HG03378 (cell line): ENCODE measurements at regions not wholly inside any gene's neighbourhood (a gene's known extent, or its start where the extent isn't known, plus 50 kb on each side); places are given as distances from the start of the nearest gene placed in this dataset.
A peak's percentile ranks its signal among the peaks of the same experiment; 100 is the strongest.
"Not testable (repeated sequence)": the region's sequence is repeated elsewhere in the genome, so short reads cannot be mapped to it uniquely, and the experiment has no call there.

Experiments used
- ATAC-seq: cut with Tn5 transposase; IDR thresholded peaks from one replicate; pipeline ENCODE4 v1.9.1; 2021; ENCODE audit warnings: mild to moderate bottlenecking, moderate library complexity; ENCODE audit not compliant: unreplicated experiment

GRCh38 chr3:18562364-18563154, 137.4 kb upstream of the SATB1 start:
- ATAC-seq, result no peak

DNA sequence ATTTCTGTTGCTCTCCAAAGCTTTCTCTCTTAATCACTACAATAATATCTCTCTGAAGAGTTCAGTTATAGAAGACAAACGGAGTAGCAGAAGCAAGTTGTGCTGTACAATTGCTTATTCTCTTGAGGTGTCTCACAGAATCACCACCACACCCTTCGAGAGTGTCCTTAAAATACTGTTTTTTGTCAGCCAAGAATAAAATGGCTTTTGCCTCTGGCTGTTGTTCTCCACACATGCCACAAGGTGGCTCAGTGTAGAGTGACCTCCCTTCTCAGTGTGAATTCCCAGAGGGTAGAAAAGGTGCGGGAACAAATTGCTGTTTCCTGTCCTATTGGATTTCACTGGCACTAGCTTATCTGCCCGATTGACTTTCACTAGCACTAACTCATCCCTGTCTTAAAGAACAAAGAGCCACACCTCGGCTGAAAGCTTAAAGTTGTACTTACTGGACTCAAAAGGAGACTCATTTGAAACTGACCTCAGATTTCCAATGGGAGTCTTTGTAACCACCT, 134.2 kb upstream of the SATB1 start:
- peak; percentile 52 for ATAC-seq

GRCh38 chr3:18558507-18558906, 133.4 kb upstream of the SATB1 start:
- ATAC-seq, result no peak

DNA sequence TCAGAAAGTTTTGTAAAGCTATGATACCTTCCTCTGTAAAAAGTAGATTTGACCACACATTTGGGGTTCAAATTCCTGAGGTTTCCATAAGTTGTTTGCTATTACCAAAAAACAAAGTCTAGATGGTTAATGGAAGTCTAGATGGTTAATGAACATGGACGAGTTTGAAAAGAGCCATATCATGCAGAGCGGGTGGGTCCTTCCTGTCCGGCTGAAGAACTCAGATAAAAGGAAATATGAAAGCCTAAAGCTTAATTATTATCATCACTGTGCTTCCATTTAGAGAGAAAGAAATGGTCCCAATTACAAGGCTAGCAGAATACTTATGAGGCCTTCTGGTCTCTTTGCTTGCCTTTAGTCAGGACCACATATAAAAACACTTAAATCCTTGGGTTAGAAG, 132.1 kb upstream of the SATB1 start:
- no peak for ATAC-seq

DNA sequence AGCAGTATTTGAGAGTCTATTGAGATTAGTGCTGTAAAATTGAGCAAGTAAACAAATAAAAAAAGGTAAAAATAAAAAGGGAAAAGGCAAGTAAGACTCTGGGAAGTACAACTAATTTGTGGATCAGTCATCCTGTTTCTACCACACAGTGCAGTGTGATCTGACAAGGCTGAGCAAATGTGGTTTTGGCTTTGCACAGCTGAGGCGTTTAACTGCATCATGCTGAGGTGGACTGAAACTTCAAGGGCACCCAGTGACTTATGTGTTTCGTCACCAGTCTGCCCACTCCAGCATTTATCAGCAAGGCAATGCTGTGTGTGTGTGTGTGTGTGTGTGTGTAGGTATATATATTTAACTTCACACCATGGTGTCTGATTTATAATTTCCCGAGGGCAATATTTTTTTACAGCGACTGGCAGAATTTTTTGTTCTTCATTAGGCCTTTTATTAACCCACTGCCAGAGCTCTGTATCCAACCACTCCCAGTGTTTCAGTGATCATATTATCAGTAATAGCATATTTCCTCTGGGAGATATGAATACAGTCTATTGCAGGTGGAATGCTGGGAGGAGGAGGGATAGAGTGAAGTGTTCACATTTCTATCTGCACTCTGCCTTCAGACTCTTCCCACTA, 131.5 kb upstream of the SATB1 start:
- ATAC-seq, result peak; percentile 92

DNA sequence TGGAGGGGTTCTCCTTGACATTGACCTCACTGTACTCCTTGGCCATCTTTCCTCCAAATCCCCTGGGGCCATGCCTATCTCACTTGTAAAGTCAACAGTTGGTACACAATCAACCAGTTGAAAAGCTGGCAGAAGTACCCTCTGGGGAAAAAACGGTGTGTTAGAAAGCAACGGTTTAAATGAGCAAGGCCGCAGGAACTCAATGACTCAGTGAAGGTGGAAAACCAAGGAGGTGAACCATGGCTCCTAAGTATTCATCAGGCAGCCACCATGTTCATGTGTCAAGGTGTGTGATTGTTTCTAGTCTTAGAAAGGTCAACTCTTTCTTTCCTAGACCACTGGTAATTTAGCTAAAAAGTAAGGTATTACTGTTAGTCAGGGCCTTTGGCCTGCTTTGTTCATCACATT, 130.9 kb upstream of the SATB1 start:
- peak; percentile 33 for ATAC-seq

DNA sequence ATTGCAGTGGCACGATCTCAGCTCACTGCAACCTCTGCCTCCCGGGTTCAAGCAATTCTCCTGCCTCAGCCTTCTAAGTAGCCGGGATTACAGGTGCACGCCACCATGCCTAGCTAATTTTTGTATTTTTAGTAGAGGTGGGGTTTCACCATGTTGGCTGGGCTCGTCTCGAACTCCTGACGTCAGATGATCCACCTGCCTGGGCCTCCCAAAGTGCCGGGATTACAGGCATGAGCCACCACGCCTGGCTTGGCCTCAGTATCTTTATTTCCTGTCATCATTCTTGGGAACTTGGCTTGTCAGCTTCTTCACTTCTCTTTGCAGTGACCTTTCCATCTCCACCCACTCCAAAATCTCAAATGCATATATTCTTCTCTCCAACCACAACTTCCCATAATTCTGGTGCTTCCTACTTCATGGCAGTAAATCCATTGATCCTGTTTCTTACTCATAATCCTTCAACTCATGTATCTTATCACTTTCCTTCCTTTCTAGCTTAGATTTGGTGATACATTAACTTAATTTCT, 127.5 kb upstream of the SATB1 start:
- ATAC-seq, result not testable (repeated sequence)

GRCh38 chr3:18546632-18547031, 121.5 kb upstream of the SATB1 start:
- ATAC-seq, result no peak

DNA sequence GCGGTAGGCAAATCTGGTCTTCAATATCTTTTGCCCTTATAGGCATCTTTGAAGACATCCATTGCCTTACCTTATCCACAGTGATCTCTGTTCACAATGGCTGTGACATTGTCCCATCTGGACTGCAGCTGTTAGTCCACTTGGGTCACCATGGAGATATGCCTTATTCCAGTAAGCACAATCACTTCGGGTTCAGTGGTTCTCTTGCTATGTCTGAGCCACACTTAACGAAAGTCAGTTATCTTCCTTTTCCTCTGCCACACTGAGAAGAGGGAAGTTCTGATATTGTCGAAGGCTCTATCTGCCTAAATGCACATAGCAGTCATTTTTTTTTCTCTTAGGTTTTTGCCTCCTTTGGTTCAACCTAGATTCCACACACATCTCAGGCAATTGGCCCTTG, 119.0 kb upstream of the SATB1 start:
- no peak for ATAC-seq

- no peak for ATAC-seq
Observed at GRCh38 chr3:18538463-18539230, 113.5 kb upstream of the SATB1 start.

- no peak for ATAC-seq
Observed at GRCh38 chr3:18533039-18533438, 107.9 kb upstream of the SATB1 start.

DNA sequence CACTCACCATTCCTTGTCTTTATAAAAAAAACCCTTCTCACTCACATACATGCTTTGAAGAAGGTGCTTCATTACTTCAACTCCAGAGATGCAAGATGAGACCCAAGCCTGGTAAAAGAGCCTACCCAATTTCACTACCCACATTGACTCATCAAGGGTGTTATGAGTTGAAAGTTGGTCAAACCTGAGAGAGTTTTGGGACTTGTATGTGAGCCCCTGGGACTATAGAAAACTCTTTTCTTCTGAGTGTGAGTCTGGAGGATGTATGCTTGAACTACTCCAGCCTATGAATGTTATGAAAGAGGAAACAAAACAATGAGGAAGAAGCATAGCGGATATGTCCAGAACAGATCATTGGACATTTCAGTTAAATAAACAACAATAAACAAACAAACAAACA, 106.5 kb upstream of the SATB1 start:
- peak; percentile 90 for ATAC-seq

DNA sequence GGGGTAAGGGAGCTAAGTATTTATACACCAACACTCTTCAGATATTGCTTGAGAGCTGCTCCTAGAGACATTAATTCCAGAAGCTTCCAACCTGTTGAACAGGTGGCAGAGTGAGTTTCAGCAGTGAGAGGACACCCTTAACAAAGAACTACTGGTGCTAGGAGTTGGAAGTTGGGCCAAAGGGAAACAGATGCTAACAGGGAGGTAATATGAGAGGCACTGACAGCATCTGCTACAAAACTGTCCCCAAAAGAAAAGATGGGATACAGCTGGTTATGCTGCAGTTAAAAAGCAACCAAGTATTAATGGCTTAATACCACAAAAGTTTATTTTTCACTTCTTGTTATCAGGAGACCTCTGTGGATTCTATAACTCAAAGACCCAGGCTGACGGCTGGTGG, 104.5 kb upstream of the SATB1 start:
- no peak for ATAC-seq

DNA sequence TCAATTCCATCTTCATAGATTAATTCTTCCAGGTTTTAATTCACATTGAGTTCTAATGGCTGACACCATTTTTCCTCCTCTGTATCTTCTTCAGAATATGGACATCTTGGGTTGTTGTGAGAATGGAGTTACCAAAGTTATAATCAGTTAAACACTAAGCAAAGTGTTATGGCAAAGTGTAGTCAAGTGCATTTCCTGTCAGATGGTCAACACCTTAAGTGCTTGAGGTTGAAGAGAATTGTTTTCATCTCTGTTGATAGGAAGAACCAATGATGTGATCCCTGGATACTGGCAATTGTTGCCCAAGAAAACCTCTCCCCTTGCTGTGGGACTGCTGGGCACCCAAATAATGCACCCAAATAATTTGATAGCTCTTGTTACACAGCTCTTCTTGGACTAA, 102.6 kb upstream of the SATB1 start:
- no peak for ATAC-seq

DNA sequence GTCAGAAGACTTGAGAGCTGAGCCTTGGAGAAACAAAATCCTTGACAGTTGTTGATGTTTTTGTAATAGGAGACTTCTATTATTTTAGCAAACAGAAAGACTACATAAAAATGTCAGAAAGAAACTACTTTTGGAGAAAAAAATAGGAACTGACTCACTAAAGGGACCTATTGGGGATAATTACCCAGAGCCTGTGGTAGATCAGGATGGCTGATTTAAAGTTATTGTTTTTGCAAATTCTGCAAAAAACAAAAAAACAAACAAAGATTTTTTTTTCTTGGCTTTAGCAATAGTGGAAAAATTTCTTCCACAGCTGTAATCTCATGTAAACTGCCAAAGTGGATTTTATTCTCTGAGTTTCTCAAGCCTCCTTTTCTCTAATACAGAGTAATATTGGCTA, 101.5 kb upstream of the SATB1 start:
- no peak for ATAC-seq

DNA sequence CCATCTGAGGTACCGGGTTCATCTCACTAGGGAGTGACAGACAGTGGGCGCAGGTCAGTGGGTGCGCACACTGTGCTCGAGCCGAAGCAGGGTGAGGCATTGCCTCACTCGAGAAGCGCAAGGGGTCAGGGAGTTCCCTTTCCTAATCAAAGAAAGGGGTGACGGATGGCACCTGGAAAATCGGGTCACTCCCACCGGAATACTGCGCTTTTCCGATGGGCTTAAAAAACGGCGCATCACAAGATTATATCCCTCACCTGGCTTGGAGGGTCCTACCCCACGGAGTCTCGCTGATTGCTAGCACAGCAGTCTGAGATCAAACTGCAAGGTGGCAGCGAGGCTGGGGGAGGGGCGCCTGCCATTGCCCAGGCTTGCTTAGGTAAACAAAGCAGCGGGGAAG, 91.0 kb upstream of the SATB1 start:
- not testable (repeated sequence) for ATAC-seq

DNA sequence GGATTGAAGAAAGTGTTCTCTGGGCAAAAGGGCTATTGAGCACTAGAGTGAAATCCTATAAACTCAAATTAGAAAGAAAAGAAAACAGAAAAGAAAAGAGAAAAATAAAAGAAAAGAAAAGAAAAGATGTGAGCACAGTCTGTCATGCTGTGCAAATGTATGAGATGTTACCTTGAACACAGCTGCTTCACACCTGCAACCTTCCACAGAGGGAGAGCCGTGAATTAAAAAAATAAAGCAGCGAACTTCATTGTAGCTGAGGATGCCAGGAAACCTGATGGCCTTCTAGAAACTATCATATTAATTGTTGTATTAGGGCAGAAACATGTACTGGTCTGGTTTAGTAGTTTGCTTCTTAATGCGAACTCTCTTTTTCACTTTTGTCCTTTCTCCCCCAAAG, 88.0 kb upstream of the SATB1 start:
- no peak for ATAC-seq

DNA sequence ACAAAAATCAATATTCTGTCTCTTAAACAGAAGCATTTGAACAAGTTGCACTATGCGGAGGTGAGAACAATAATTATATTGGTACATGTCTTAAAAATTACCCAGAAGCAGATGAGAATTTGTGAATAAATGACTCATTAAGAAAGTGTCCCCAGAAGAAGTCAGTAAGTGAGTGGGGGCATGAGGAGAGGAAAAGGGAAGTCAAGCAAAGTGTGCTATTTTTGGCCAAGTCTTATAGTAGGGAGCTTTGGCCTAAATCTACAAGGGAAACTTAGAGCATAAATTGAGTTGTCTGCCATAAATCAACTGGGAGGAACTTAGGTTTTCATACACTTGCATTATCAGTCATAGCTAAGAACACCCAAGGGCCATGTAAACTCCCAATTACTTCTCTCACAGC, 86.9 kb upstream of the SATB1 start:
- ATAC-seq, result no peak

- no peak for ATAC-seq
Observed at GRCh38 chr3:18510947-18511346, 85.8 kb upstream of the SATB1 start.

DNA sequence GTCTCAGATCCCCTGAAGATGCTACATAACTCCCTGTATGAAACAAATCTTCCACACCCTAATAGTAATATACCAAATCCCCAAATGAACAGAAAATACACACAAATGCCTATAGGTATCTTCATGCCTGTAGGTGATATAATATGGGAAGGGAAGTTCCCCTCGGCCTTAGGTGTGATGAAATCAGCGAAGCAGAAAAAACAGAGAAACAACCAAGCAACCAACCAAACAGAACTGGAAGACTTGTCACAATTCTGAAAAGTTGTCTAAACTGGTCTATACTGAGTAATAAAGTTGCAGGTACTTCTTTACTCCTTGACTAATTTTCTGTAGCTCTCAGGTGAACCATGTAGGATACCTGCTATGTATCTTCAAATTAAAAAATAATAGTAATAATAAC, 82.2 kb upstream of the SATB1 start:
- ATAC-seq, result no peak

- no peak for ATAC-seq
Observed at GRCh38 chr3:18505056-18505455, 79.9 kb upstream of the SATB1 start.
